Uterus (tissue), 2 donors: ENCODE measurements at regions not wholly inside any gene's neighbourhood (a gene's known extent, or its start where the extent isn't known, plus 50 kb on each side); places are given as distances from the start of the nearest gene placed in this dataset.

Experiments
- POLR2A ChIP-seq, 2 donors: fragments of 450-650 bp; IDR thresholded peaks; one replicate each; pipeline ENCODE4 v1.6.1; 2016; ENCODE audit warnings: antibody characterized with exemption in 2 of 2, mild to moderate bottlenecking in 1 of 2, moderate library complexity in 1 of 2
- TF ChIP-seq, protein P1 (sequence below), 4 experiments: fragments of 200-600 bp in 2 of 4; fragments of 450-650 bp in 2 of 4; sonication (generic) in 2 of 4; IDR thresholded peaks; one replicate each; pipeline ENCODE4 v1.5.1; 2016 to 2019; ENCODE audit warnings: antibody characterized with exemption in 4 of 4, mild to moderate bottlenecking in 2 of 4, moderate library complexity in 1 of 4

DNA sequence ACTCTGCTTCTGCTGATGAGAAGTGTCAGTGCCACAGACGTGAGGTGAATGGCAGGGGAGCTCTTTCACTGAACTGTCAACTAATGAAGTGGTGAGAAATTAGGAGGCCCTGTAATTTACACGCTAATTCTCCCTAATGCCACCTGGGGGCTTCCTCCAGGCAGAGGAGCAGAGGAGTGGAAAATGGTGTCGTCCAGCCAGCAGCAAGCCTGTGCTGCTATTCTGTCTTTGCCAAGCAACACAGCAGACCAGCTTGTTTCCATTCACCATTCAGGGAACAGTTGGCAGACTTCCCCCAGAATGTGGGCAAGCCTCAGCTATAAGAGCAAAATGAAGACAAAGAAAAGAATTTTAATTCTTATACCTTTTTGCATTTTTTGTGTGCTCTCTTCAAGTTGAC is 245.2 kb upstream of the TET2 start:
- TF ChIP-seq, protein P1, sequence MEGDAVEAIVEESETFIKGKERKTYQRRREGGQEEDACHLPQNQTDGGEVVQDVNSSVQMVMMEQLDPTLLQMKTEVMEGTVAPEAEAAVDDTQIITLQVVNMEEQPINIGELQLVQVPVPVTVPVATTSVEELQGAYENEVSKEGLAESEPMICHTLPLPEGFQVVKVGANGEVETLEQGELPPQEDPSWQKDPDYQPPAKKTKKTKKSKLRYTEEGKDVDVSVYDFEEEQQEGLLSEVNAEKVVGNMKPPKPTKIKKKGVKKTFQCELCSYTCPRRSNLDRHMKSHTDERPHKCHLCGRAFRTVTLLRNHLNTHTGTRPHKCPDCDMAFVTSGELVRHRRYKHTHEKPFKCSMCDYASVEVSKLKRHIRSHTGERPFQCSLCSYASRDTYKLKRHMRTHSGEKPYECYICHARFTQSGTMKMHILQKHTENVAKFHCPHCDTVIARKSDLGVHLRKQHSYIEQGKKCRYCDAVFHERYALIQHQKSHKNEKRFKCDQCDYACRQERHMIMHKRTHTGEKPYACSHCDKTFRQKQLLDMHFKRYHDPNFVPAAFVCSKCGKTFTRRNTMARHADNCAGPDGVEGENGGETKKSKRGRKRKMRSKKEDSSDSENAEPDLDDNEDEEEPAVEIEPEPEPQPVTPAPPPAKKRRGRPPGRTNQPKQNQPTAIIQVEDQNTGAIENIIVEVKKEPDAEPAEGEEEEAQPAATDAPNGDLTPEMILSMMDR (IDR thresholded peaks at IDR 0.05): no peak
- TF ChIP-seq POLR2A (IDR thresholded peaks at IDR 0.05): no peak
